Stimulated activated memory B cell treated with anti-CD40 and anti-IgM and Interleukin-4, amounts not matched to agents 10 μg/mL and 1 μg/mL and 100 μg/mL, for 72 hours (primary cell): ENCODE measurements at regions not wholly inside any gene's neighbourhood (a gene's known extent, or its start where the extent isn't known, plus 50 kb on each side); places are given as distances from the start of the nearest gene placed in this dataset.

ENCODE experiments used
- ATAC-seq: fragments of 150-1000 bp; cut with Tn5 transposase; 2 replicates; pipeline ENCODE4 v1.10.0; 2021
- H3K27ac Mint-ChIP-seq: one replicate; pipeline ENCODE4 v1.8.0; 2022; ENCODE audit warnings: mild to moderate bottlenecking, mixed read lengths
- H3K27me3 Mint-ChIP-seq: one replicate; pipeline ENCODE4 v1.8.0; 2022; ENCODE audit warnings: mixed read lengths
- H3K36me3 Mint-ChIP-seq: one replicate; pipeline ENCODE4 v1.8.0; 2022; ENCODE audit warnings: mixed read lengths
- H3K4me1 Mint-ChIP-seq: one replicate; pipeline ENCODE4 v1.8.0; 2022; ENCODE audit warnings: mixed read lengths
- H3K4me3 Mint-ChIP-seq: one replicate; pipeline ENCODE4 v1.8.0; 2022; ENCODE audit warnings: mild to moderate bottlenecking, moderate library complexity, mixed read lengths
- H3K9me3 Mint-ChIP-seq: one replicate; pipeline ENCODE4 v1.8.0; 2022; ENCODE audit warnings: mixed read lengths

- no peak for ATAC-seq
- peaks cover 7% of the 10 kb centered on the region for H3K36me3 Mint-ChIP-seq
- H3K27ac Mint-ChIP-seq = no peak overlapping the region
- peaks cover 5% of the 10 kb centered on the region for H3K4me1 Mint-ChIP-seq
- no peak overlapping the region for H3K4me3 Mint-ChIP-seq
- peaks cover 5% of the 10 kb centered on the region for H3K9me3 Mint-ChIP-seq
- no peaks in the 10 kb centered on the region for H3K27me3 Mint-ChIP-seq
These were observed 326.7 kb downstream of the RBM26 start for GRCh38 chr13:79079351-79079839.

- peaks cover 7% of the 10 kb centered on the region for H3K36me3 Mint-ChIP-seq
- ATAC-seq = no peak
- peaks cover 7% of the 10 kb centered on the region for H3K9me3 Mint-ChIP-seq
- H3K4me1 Mint-ChIP-seq = peaks cover 10% of the 10 kb centered on the region
- no peaks in the 10 kb centered on the region for H3K27me3 Mint-ChIP-seq
- no peak overlapping the region for H3K4me3 Mint-ChIP-seq
- H3K27ac Mint-ChIP-seq = no peak overlapping the region
These were observed 330.4 kb downstream of the RBM26 start for GRCh38 chr13:79075703-79076102.

- ATAC-seq = no peak
- peak overlapping the region; percentile 2 for H3K27ac Mint-ChIP-seq
- peaks cover 18% of the 10 kb centered on the region for H3K4me1 Mint-ChIP-seq
- H3K27me3 Mint-ChIP-seq = no peaks in the 10 kb centered on the region
- H3K4me3 Mint-ChIP-seq = no peak overlapping the region
- H3K9me3 Mint-ChIP-seq = peaks cover 3% of the 10 kb centered on the region
- H3K36me3 Mint-ChIP-seq = no peaks in the 10 kb centered on the region
These were observed 335.6 kb downstream of the RBM26 start for GRCh38 chr13:79070343-79070974.

GRCh38 chr13:79062291-79062690, 343.8 kb downstream of the RBM26 start:
- Mint-ChIP-seq H3K4me3 (no peak overlapping the region), H3K27ac (no peak overlapping the region), H3K9me3 (no peaks in the 10 kb centered on the region), H3K27me3 (peaks cover 18% of the 10 kb centered on the region), H3K4me1 (no peaks in the 10 kb centered on the region), H3K36me3 (no peaks in the 10 kb centered on the region)
- no peak for ATAC-seq

GRCh38 chr13:79060216-79060615, 345.8 kb downstream of the RBM26 start:
- ATAC-seq = no peak
- Mint-ChIP-seq H3K27me3 (peaks cover 17% of the 10 kb centered on the region), H3K9me3 (no peaks in the 10 kb centered on the region), H3K4me3 (no peak overlapping the region), H3K36me3 (no peaks in the 10 kb centered on the region), H3K4me1 (no peaks in the 10 kb centered on the region), H3K27ac (no peak overlapping the region)

GRCh38 chr13:79056706-79057105, 349.3 kb downstream of the RBM26 start:
- Mint-ChIP-seq H3K27me3 (no peaks in the 10 kb centered on the region), H3K4me1 (no peaks in the 10 kb centered on the region), H3K27ac (no peak overlapping the region), H3K4me3 (no peak overlapping the region), H3K36me3 (no peaks in the 10 kb centered on the region), H3K9me3 (no peaks in the 10 kb centered on the region)
- no peak for ATAC-seq

- no peak overlapping the region for H3K27ac Mint-ChIP-seq
- ATAC-seq = no peak
- no peak overlapping the region for H3K4me3 Mint-ChIP-seq
- H3K9me3 Mint-ChIP-seq = peaks cover 3% of the 10 kb centered on the region
- H3K27me3 Mint-ChIP-seq = peaks cover 8% of the 10 kb centered on the region
- H3K36me3 Mint-ChIP-seq = no peaks in the 10 kb centered on the region
- no peaks in the 10 kb centered on the region for H3K4me1 Mint-ChIP-seq
These were observed 354.6 kb downstream of the RBM26 start for GRCh38 chr13:79051472-79051871.

GRCh38 chr13:79044415-79044814, 361.6 kb downstream of the RBM26 start:
- Mint-ChIP-seq H3K36me3 (no peaks in the 10 kb centered on the region), H3K27ac (no peak overlapping the region), H3K4me1 (no peaks in the 10 kb centered on the region), H3K27me3 (peaks cover 27% of the 10 kb centered on the region), H3K9me3 (no peaks in the 10 kb centered on the region), H3K4me3 (no peak overlapping the region)
- no peak for ATAC-seq

GRCh38 chr13:79043208-79043607, 362.8 kb downstream of the RBM26 start:
- Mint-ChIP-seq H3K4me1 (no peaks in the 10 kb centered on the region), H3K27ac (no peak overlapping the region), H3K36me3 (no peaks in the 10 kb centered on the region), H3K4me3 (no peak overlapping the region), H3K27me3 (peaks cover 27% of the 10 kb centered on the region), H3K9me3 (no peaks in the 10 kb centered on the region)
- ATAC-seq = no peak

- H3K9me3 Mint-ChIP-seq = no peaks in the 10 kb centered on the region
- H3K36me3 Mint-ChIP-seq = no peaks in the 10 kb centered on the region
- H3K27ac Mint-ChIP-seq = no peak overlapping the region
- H3K27me3 Mint-ChIP-seq = peaks cover 23% of the 10 kb centered on the region
- no peaks in the 10 kb centered on the region for H3K4me1 Mint-ChIP-seq
- no peak overlapping the region for H3K4me3 Mint-ChIP-seq
- no peak for ATAC-seq
These were observed 368.9 kb downstream of the RBM26 start for GRCh38 chr13:79037197-79037596.

- Mint-ChIP-seq H3K4me1 (no peaks in the 10 kb centered on the region), H3K36me3 (no peaks in the 10 kb centered on the region), H3K9me3 (no peaks in the 10 kb centered on the region), H3K27me3 (peaks cover 23% of the 10 kb centered on the region), H3K27ac (no peak overlapping the region), H3K4me3 (no peak overlapping the region)
- no peak for ATAC-seq
These were observed 371.7 kb downstream of the RBM26 start for GRCh38 chr13:79034341-79034740.

- no peak for ATAC-seq
- no peak overlapping the region for H3K27ac Mint-ChIP-seq
- no peaks in the 10 kb centered on the region for H3K36me3 Mint-ChIP-seq
- no peaks in the 10 kb centered on the region for H3K4me1 Mint-ChIP-seq
- H3K27me3 Mint-ChIP-seq = peaks cover 16% of the 10 kb centered on the region
- no peak overlapping the region for H3K4me3 Mint-ChIP-seq
- no peaks in the 10 kb centered on the region for H3K9me3 Mint-ChIP-seq
These were observed 371.6 kb upstream of the OBI1 start for GRCh38 chr13:79030513-79030912.

- peaks cover 7% of the 10 kb centered on the region for H3K27me3 Mint-ChIP-seq
- H3K27ac Mint-ChIP-seq = no peak overlapping the region
- ATAC-seq = no peak
- no peaks in the 10 kb centered on the region for H3K4me1 Mint-ChIP-seq
- peaks cover 17% of the 10 kb centered on the region for H3K9me3 Mint-ChIP-seq
- no peak overlapping the region for H3K4me3 Mint-ChIP-seq
- no peaks in the 10 kb centered on the region for H3K36me3 Mint-ChIP-seq
These were observed 359.2 kb upstream of the OBI1 start for GRCh38 chr13:79018166-79018565.

- no peaks in the 10 kb centered on the region for H3K27me3 Mint-ChIP-seq
- no peak overlapping the region for H3K4me3 Mint-ChIP-seq
- H3K9me3 Mint-ChIP-seq = peaks cover 5% of the 10 kb centered on the region
- no peaks in the 10 kb centered on the region for H3K36me3 Mint-ChIP-seq
- H3K4me1 Mint-ChIP-seq = no peaks in the 10 kb centered on the region
- no peak overlapping the region for H3K27ac Mint-ChIP-seq
- ATAC-seq = no peak
These were observed 352.2 kb upstream of the OBI1 start for GRCh38 chr13:79011179-79011578.

- ATAC-seq = no peak
- Mint-ChIP-seq H3K36me3 (no peaks in the 10 kb centered on the region), H3K27ac (no peak overlapping the region), H3K27me3 (no peaks in the 10 kb centered on the region), H3K4me3 (no peak overlapping the region), H3K9me3 (no peaks in the 10 kb centered on the region), H3K4me1 (no peaks in the 10 kb centered on the region)
These were observed 345.3 kb upstream of the OBI1 start for GRCh38 chr13:79003989-79004898.

GRCh38 chr13:78999494-78999893, 340.5 kb upstream of the OBI1 start:
- Mint-ChIP-seq H3K27me3 (peaks cover 19% of the 10 kb centered on the region), H3K4me3 (no peak overlapping the region)
- no peak for ATAC-seq

More at GRCh38 chr13:78999494-78999893, 340.5 kb upstream of the OBI1 start:
- H3K9me3 Mint-ChIP-seq = no peaks in the 10 kb centered on the region
- no peaks in the 10 kb centered on the region for H3K36me3 Mint-ChIP-seq
- H3K27ac Mint-ChIP-seq = no peak overlapping the region
- H3K4me1 Mint-ChIP-seq = peaks cover 5% of the 10 kb centered on the region
